GM23338 (cell line): ENCODE measurements at regions not wholly inside any gene's neighbourhood (a gene's known extent, or its start where the extent isn't known, plus 50 kb on each side); places are given as distances from the start of the nearest gene placed in this dataset.

Experiments
- ATAC-seq: fragments of 200-7000 bp; cut with Tn5 transposase; 3 replicates; pipeline ENCODE4 v1.9.1; 2020
- DNase-seq: peaks from one replicate; pipeline ENCODE4 v3.0.0-alpha.2; 2015; ENCODE audit warnings: low spot score
- H2AFZ ChIP-seq: fragments of 200-600 bp; sonication (generic); 2 replicates; pipeline ENCODE4 v1.8.0; 2016; ENCODE audit warnings: antibody characterized with exemption, mild to moderate bottlenecking, moderate library complexity
- H3F3A ChIP-seq: fragments of 200-600 bp; sonication (generic); replicated peaks from 2 replicates; pipeline ENCODE4 v1.8.0; 2017; ENCODE audit warnings: antibody characterized with exemption, mixed run types, low read depth
- H3K27ac ChIP-seq: fragments of 200-600 bp; sonication (generic); 2 replicates; pipeline ENCODE4 v1.6.1; 2016; ENCODE audit warnings: low read depth
- H3K27me3 ChIP-seq: fragments of 200-600 bp; sonication (generic); 2 replicates; pipeline ENCODE4 v1.8.0; 2016; ENCODE audit warnings: mild to moderate bottlenecking, mixed run types, moderate library complexity; ENCODE audit not compliant: insufficient read depth
- H3K36me3 ChIP-seq: fragments of 200-600 bp; sonication (generic); 2 replicates; pipeline ENCODE4 v1.8.0; 2016; ENCODE audit warnings: mild to moderate bottlenecking; ENCODE audit not compliant: insufficient read depth
- H3K4me1 ChIP-seq: fragments of 200-600 bp; sonication (generic); 2 replicates; pipeline ENCODE4 v1.8.0; 2016; ENCODE audit warnings: mild to moderate bottlenecking, moderate library complexity; ENCODE audit not compliant: insufficient read depth
- H3K4me2 ChIP-seq: fragments of 200-600 bp; sonication (generic); 2 replicates; pipeline ENCODE4 v1.7.1; 2017; ENCODE audit warnings: mixed run types
- H3K4me3 ChIP-seq: fragments of 200-600 bp; sonication (generic); 2 replicates; pipeline ENCODE4 v1.6.1; 2016; ENCODE audit warnings: mixed run types
- H3K79me2 ChIP-seq: fragments of 200-600 bp; sonication (generic); replicated peaks from 2 replicates; pipeline ENCODE4 v1.8.0; 2017; ENCODE audit warnings: mild to moderate bottlenecking; ENCODE audit not compliant: insufficient read depth
- H3K9me2 ChIP-seq: fragments of 200-600 bp; sonication (generic); 2 replicates; pipeline ENCODE4 v1.8.0; 2017; ENCODE audit not compliant: insufficient read depth
- H4K20me1 ChIP-seq: fragments of 200-600 bp; sonication (generic); replicated peaks from 2 replicates; pipeline ENCODE4 v1.8.0; 2017; ENCODE audit warnings: mild to moderate bottlenecking; ENCODE audit not compliant: insufficient read depth
- H3K27ac Mint-ChIP-seq: 2 replicates; pipeline ENCODE4 v1.8.0; 2020; ENCODE audit warnings: inconsistent platforms, mild to moderate bottlenecking, moderate library complexity, mixed read lengths
- H3K27me3 Mint-ChIP-seq: 3 replicates; pipeline ENCODE4 v1.8.0; 2022; ENCODE audit warnings: low read depth, mild to moderate bottlenecking, moderate library complexity, mixed read lengths, inconsistent platforms; ENCODE audit not compliant: insufficient read depth, poor library complexity
- H3K36me3 Mint-ChIP-seq: 3 replicates; pipeline ENCODE4 v1.8.0; 2021; ENCODE audit warnings: low read depth, mild to moderate bottlenecking, inconsistent platforms, moderate library complexity, mixed read lengths
- H3K4me1 Mint-ChIP-seq: 3 replicates; pipeline ENCODE4 v1.8.0; 2020; ENCODE audit warnings: mild to moderate bottlenecking, inconsistent platforms, mixed read lengths
- H3K4me3 Mint-ChIP-seq: 3 replicates; pipeline ENCODE4 v1.8.0; 2021; ENCODE audit warnings: moderate library complexity, mild to moderate bottlenecking, inconsistent platforms, mixed read lengths
- H3K9me3 Mint-ChIP-seq: 3 replicates; pipeline ENCODE4 v1.8.0; 2020; ENCODE audit warnings: moderate library complexity, mild to moderate bottlenecking, inconsistent platforms, mixed read lengths
- CTCF ChIP-seq, 2 experiments: fragments of 200-600 bp in 1 of 2; sonication (generic) in 1 of 2; conservative IDR thresholded peaks; 2 replicates each; pipeline versions ENCODE4 v1.5.1 to v1.6.1; 2016 to 2017; ENCODE audit warnings: antibody characterized with exemption in 2 of 2, low read depth in 2 of 2, mild to moderate bottlenecking in 2 of 2, moderate library complexity in 1 of 2
- EZH2phosphoT487 ChIP-seq: fragments of 200-600 bp; sonication (generic); IDR thresholded peaks from one replicate; pipeline ENCODE4 v1.8.1; 2018; ENCODE audit warnings: antibody characterized with exemption; ENCODE audit not compliant: unreplicated experiment
- NANOG ChIP-seq: IDR thresholded peaks from 2 replicates; pipeline ENCODE4 v1.6.1; 2016; ENCODE audit warnings: antibody characterized with exemption, borderline replicate concordance
- ZNF114 ChIP-seq: fragments of 250-450 bp; sonication (Bioruptor Pico); IDR thresholded peaks from 2 replicates; pipeline ENCODE4 v1.5.0; 2020; ENCODE audit warnings: mild to moderate bottlenecking, moderate library complexity
- ZNF331 ChIP-seq: fragments of 250-450 bp; sonication (Bioruptor Pico); IDR thresholded peaks from 2 replicates; pipeline ENCODE4 v1.5.0; 2020; ENCODE audit warnings: low read depth, mild to moderate bottlenecking, moderate library complexity
- ZNF462 ChIP-seq: fragments of 250-450 bp; sonication (Bioruptor Pico); IDR thresholded peaks from 2 replicates; pipeline ENCODE4 v1.5.0; 2020; ENCODE audit warnings: mild to moderate bottlenecking, moderate library complexity
- TF ChIP-seq, protein P1 (sequence below): IDR thresholded peaks from one replicate; pipeline ENCODE4 v1.6.1; 2018; ENCODE audit warnings: antibody characterized with exemption; ENCODE audit not compliant: unreplicated experiment

GRCh38 chrX:83416273-83416672 is 91.8 kb upstream of the POU3F4 start:
- TF ChIP-seq EZH2phosphoT487 = no peak
- peak in 1 of 2 experiments; percentile 37; a peak in 3 of 4 replicates for TF ChIP-seq CTCF (conservative IDR thresholded peaks at IDR 0.05; ENCODE audit: low read depth in 2 of 2)
- no peak overlapping the region for H3K27ac Mint-ChIP-seq
- ATAC-seq = no peak
- no peak overlapping the region for H3K27ac ChIP-seq
- H3K4me3 ChIP-seq = no peak overlapping the region
- no peaks in the 10 kb centered on the region for H3F3A ChIP-seq
- no peaks in the 10 kb centered on the region for H3K4me1 Mint-ChIP-seq
- peaks cover 1% of the 10 kb centered on the region; the same call in 1 of the 3 replicates for H3K9me3 Mint-ChIP-seq
- H3K79me2 ChIP-seq = no peaks in the 10 kb centered on the region
- no peak overlapping the region for H3K4me3 Mint-ChIP-seq
- H3K4me1 ChIP-seq = no peaks in the 10 kb centered on the region
- no peaks in the 10 kb centered on the region for H3K9me2 ChIP-seq
- no peak overlapping the region for H3K4me2 ChIP-seq
- no peaks in the 10 kb centered on the region for H4K20me1 ChIP-seq
- H3K36me3 ChIP-seq = no peaks in the 10 kb centered on the region
- H2AFZ ChIP-seq = no peak overlapping the region
- H3K27me3 Mint-ChIP-seq = peaks cover 2% of the 10 kb centered on the region
- no peaks in the 10 kb centered on the region for H3K36me3 Mint-ChIP-seq
- no peaks in the 10 kb centered on the region for H3K27me3 ChIP-seq
- DNase-seq = peak; percentile 1

DNA sequence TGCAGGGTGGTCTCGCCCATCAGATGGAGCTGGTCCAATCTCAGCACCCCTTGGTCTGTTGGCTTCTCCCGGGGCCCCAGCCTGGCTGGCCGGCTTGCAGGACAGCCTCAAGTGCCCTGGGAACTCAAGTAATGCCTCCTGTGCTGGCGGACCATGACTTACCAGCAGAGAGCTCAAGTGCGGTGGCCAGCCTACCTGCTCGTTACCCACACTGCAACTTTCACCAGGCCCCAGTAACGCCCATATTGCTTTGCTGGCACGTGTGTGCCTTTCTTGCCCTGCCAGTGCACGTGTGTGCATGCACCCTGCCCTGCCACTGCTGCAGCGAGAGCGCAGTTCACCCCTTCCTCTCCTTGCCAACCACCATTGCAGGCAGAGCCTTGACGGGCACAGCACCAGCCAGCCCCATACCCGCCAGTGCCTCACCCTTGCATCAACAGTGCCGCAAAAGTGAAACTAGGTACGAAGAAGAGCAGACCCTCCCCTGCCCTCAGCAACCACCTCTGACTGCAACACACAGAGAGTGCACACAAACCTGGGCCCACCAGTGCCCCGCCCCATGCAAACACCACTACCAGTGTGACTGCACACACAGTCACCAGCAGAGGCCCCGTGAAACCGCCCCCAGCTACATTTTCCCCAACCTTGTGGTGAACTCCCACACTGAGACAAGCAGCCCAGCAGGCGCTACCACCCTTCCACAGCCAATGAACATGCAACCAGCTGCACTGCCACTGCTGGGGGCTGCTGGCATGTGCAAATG is 88.9 kb upstream of the POU3F4 start:
- H3K36me3 Mint-ChIP-seq = peaks cover 10% of the 10 kb centered on the region; the same call in 2 of the 3 replicates
- ATAC-seq = no peak
- H3K27me3 Mint-ChIP-seq = no peaks in the 10 kb centered on the region
- TF ChIP-seq, protein P1, sequence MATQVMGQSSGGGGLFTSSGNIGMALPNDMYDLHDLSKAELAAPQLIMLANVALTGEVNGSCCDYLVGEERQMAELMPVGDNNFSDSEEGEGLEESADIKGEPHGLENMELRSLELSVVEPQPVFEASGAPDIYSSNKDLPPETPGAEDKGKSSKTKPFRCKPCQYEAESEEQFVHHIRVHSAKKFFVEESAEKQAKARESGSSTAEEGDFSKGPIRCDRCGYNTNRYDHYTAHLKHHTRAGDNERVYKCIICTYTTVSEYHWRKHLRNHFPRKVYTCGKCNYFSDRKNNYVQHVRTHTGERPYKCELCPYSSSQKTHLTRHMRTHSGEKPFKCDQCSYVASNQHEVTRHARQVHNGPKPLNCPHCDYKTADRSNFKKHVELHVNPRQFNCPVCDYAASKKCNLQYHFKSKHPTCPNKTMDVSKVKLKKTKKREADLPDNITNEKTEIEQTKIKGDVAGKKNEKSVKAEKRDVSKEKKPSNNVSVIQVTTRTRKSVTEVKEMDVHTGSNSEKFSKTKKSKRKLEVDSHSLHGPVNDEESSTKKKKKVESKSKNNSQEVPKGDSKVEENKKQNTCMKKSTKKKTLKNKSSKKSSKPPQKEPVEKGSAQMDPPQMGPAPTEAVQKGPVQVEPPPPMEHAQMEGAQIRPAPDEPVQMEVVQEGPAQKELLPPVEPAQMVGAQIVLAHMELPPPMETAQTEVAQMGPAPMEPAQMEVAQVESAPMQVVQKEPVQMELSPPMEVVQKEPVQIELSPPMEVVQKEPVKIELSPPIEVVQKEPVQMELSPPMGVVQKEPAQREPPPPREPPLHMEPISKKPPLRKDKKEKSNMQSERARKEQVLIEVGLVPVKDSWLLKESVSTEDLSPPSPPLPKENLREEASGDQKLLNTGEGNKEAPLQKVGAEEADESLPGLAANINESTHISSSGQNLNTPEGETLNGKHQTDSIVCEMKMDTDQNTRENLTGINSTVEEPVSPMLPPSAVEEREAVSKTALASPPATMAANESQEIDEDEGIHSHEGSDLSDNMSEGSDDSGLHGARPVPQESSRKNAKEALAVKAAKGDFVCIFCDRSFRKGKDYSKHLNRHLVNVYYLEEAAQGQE = no peak
- TF ChIP-seq ZNF331 (CRISPR knock-in tag) = no peak
- no peak for TF ChIP-seq ZNF114 (CRISPR knock-in tag)
- no peak for TF ChIP-seq ZNF462
- TF ChIP-seq NANOG = no peak

More for the DNA sequence above, 88.9 kb upstream of the POU3F4 start:
- H3K4me3 Mint-ChIP-seq = no peak overlapping the region
- no peaks in the 10 kb centered on the region for H3K27me3 ChIP-seq
- no peak overlapping the region for H3K27ac ChIP-seq
- no peak overlapping the region for H3K4me3 ChIP-seq
- no peaks in the 10 kb centered on the region for H3K4me1 ChIP-seq
- H3K79me2 ChIP-seq = no peaks in the 10 kb centered on the region
- H4K20me1 ChIP-seq = no peaks in the 10 kb centered on the region
- H3K27ac Mint-ChIP-seq = no peak overlapping the region
- no peaks in the 10 kb centered on the region for H3K4me1 Mint-ChIP-seq
- H2AFZ ChIP-seq = no peak overlapping the region
- DNase-seq = no peak
- peaks cover 19% of the 10 kb centered on the region for H3K9me3 Mint-ChIP-seq
- H3K4me2 ChIP-seq = no peak overlapping the region
- no peaks in the 10 kb centered on the region for H3K36me3 ChIP-seq
- no peaks in the 10 kb centered on the region for H3F3A ChIP-seq
- H3K9me2 ChIP-seq = no peaks in the 10 kb centered on the region
